Neural cell (in vitro differentiated cells): ENCODE measurements at regions not wholly inside any gene's neighbourhood (a gene's known extent, or its start where the extent isn't known, plus 50 kb on each side); places are given as distances from the start of the nearest gene placed in this dataset.
"Not testable (repeated sequence)": the region's sequence is repeated elsewhere in the genome, so short reads cannot be mapped to it uniquely, and the experiment has no call there.

ENCODE experiments used
- H2AFZ ChIP-seq: fragments of 200-600, 300-800 bp; sonication (generic), shearing (Covaris generic); 2 replicates; pipeline ENCODE4 v1.6.0; 2014; ENCODE audit warnings: low read depth, mild to moderate bottlenecking, antibody characterized with exemption, low read length, moderate library complexity
- H3F3A ChIP-seq: fragments of 200-600 bp; shearing (Covaris generic); 2 replicates; pipeline ENCODE4 v1.6.1; 2016; ENCODE audit warnings: mild to moderate bottlenecking, moderate library complexity, mixed read lengths, antibody characterized with exemption, low read length; ENCODE audit not compliant: insufficient read depth, poor library complexity, severe bottlenecking
- H3K27ac ChIP-seq: fragments of 200-600, 300-800 bp; sonication (generic), shearing (Covaris generic); 2 replicates; pipeline ENCODE4 v1.5.1; 2014; ENCODE audit warnings: mild to moderate bottlenecking, low read length, moderate library complexity
- H3K27me3 ChIP-seq: fragments of 300-800, 200-600 bp; sonication (generic), shearing (Covaris generic); 2 replicates; pipeline ENCODE4 v1.6.0; 2014; ENCODE audit warnings: mild to moderate bottlenecking, low read depth, low read length, moderate library complexity; ENCODE audit not compliant: insufficient read depth
- H3K36me3 ChIP-seq: fragments of 300-800, 200-600 bp; sonication (generic), shearing (Covaris generic); 2 replicates; pipeline ENCODE4 v1.5.1; 2014; ENCODE audit warnings: mild to moderate bottlenecking, antibody characterized with exemption, low read length, moderate library complexity; ENCODE audit not compliant: insufficient read depth
- H3K4me2 ChIP-seq: fragments of 300-800, 200-600 bp; sonication (generic), shearing (Covaris generic); 2 replicates; pipeline ENCODE4 v1.6.0; 2014; ENCODE audit warnings: mild to moderate bottlenecking, low read length
- H3K4me3 ChIP-seq: fragments of 300-800, 200-600 bp; sonication (generic), shearing (Covaris generic); 2 replicates; pipeline ENCODE4 v1.5.1; 2014; ENCODE audit warnings: mild to moderate bottlenecking, low read length, moderate library complexity
- H3K79me2 ChIP-seq: fragments of 200-600 bp; shearing (Covaris generic); replicated peaks from 2 replicates; pipeline ENCODE4 v1.6.0; 2014; ENCODE audit warnings: mild to moderate bottlenecking, low read length, moderate library complexity; ENCODE audit not compliant: insufficient read depth
- H3K9ac ChIP-seq: fragments of 300-800, 200-600 bp; sonication (generic), shearing (Covaris generic); 2 replicates; pipeline ENCODE4 v1.6.1; 2016; ENCODE audit warnings: mild to moderate bottlenecking, low read length, mixed read lengths
- H3K9me2 ChIP-seq: fragments of 200-600 bp; shearing (Covaris generic); 2 replicates; pipeline ENCODE4 v1.6.1; 2016; ENCODE audit warnings: mild to moderate bottlenecking, low read length, mixed read lengths; ENCODE audit not compliant: insufficient read depth
- H3K9me3 ChIP-seq: fragments of 200-600, 300-800 bp; sonication (generic), shearing (Covaris generic); 2 replicates; pipeline ENCODE4 v1.6.1; 2016; ENCODE audit warnings: mild to moderate bottlenecking, mixed run types, low read length, moderate library complexity, mixed read lengths
- H4K20me1 ChIP-seq: fragments of 200-600 bp; shearing (Covaris generic); 2 replicates; pipeline ENCODE4 v1.6.1; 2016; ENCODE audit warnings: mild to moderate bottlenecking, mixed run types; ENCODE audit not compliant: insufficient read depth
- EP300 ChIP-seq: fragments of 450-650 bp; conservative IDR thresholded peaks from 2 replicates; pipeline ENCODE4 v1.6.1; 2014; ENCODE audit warnings: antibody characterized with exemption, mild to moderate bottlenecking, moderate library complexity; ENCODE audit not compliant: poor library complexity, severe bottlenecking
- EZH2 ChIP-seq: fragments of 200-600, 300-800 bp; shearing (Covaris generic), sonication (generic); IDR thresholded peaks from 2 replicates; pipeline ENCODE4 v1.6.1; 2014; ENCODE audit warnings: antibody characterized with exemption, low read length, borderline replicate concordance, mild to moderate bottlenecking; ENCODE audit not compliant: insufficient read depth, poor library complexity, severe bottlenecking
- MXI1 ChIP-seq: fragments of 450-650 bp; conservative IDR thresholded peaks from 2 replicates; pipeline ENCODE4 v1.6.1; 2014; ENCODE audit warnings: antibody characterized with exemption, mild to moderate bottlenecking; ENCODE audit not compliant: poor library complexity, severe bottlenecking
- POLR2AphosphoS5 ChIP-seq: IDR thresholded peaks from 2 replicates; pipeline ENCODE4 v1.6.1; 2012
- RAD21 ChIP-seq: fragments of 450-650 bp; conservative IDR thresholded peaks from 2 replicates; pipeline ENCODE4 v1.6.1; 2014; ENCODE audit warnings: antibody characterized with exemption, mild to moderate bottlenecking, moderate library complexity
- SMC3 ChIP-seq: fragments of 450-650 bp; conservative IDR thresholded peaks from 2 replicates; pipeline ENCODE4 v1.6.1; 2014; ENCODE audit warnings: antibody characterized with exemption, mild to moderate bottlenecking, moderate library complexity; ENCODE audit not compliant: poor library complexity
- TAF1 ChIP-seq: IDR thresholded peaks from 2 replicates; pipeline ENCODE4 v1.6.1; 2012; ENCODE audit warnings: low read depth
- TF ChIP-seq, protein P1 (sequence below): IDR thresholded peaks from 2 replicates; pipeline ENCODE4 v1.6.1; 2012; ENCODE audit warnings: borderline replicate concordance
- TF ChIP-seq, protein P2 (sequence below): fragments of 450-650 bp; IDR thresholded peaks from 2 replicates; pipeline ENCODE4 v1.5.1; 2014; ENCODE audit warnings: antibody characterized with exemption, mild to moderate bottlenecking, moderate library complexity; ENCODE audit not compliant: poor library complexity, severe bottlenecking

DNA sequence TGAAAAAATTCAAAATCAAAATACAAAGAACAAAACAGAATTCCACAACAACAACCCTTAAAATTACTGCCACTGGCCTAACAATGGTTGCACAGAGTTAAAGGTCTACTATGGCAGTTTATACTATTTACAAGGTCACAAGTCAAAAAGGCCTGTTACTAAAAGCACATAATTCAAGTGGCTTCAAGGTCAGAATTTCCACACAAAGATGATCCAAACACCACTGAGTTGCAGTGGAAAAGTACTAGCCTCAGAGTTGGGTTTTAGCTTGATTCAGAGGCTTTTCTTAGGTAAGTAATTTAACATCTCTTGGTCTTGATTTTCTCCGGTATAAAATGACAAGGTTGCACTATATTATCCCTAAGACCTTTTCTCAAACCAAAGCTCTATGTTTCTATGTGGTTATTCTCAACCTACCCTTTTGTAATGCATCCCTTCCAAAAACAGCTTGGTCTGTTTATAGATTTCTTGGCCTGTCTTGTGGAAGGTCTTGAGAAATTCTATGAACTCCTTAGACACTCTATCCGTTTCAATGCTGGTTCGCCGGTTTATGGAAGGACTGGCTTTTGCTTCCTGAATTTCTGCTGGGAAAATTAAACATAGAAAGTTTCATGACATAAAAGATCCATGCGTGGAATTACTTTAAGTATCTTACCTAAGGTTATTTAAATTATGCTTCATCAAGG, 69.5 kb downstream of the MDH2 start:
- H3K79me2 ChIP-seq, H3K36me3 ChIP-seq, H3K27ac ChIP-seq, H3K4me3 ChIP-seq, H3K4me2 ChIP-seq, H3K9ac ChIP-seq, H3K9me2 ChIP-seq, H3K27me3 ChIP-seq, H2AFZ ChIP-seq, H3K9me3 ChIP-seq, H3F3A ChIP-seq, H4K20me1 ChIP-seq: not testable (repeated sequence)

DNA sequence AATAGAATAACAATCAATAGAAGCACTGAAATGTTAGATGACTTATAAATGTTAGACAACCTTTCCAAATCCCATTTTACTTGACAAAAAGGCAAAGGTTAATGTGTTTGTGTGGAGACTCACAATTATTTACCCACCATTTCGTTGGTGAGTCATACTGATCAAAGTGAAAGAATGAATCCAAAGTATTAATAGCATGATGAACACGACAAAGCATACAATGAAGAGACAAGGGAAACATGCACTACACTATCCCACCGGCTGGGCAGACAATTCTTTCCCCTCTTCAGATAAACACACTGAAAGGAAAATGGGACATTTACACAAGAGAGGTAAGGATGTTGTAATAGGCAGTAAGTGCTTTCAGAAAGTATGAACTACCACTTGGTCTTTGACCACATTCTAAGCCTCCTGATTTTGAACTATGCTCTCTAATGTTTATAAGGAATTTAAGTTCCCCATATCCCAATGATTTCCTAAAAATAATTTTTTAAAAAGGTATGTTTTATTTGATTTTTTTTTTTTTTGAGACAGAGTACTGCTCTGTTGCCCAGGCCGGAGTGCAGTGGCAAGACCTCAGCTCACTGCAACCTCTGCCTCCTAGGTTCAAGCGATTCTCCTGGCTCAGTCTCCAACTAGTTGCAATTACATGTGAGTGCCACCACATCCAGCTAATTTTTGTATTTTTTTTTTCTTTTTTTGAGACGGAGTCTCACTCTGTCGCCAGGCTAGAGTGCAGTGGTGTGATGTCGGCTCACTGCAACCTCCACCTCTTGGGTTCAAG, 70.5 kb downstream of the MDH2 start:
- H2AFZ ChIP-seq, H3K9me3 ChIP-seq, H4K20me1 ChIP-seq, H3K9ac ChIP-seq, H3K4me3 ChIP-seq, H3K79me2 ChIP-seq, H3K27ac ChIP-seq, H3K27me3 ChIP-seq, H3K9me2 ChIP-seq, H3F3A ChIP-seq, H3K4me2 ChIP-seq, H3K36me3 ChIP-seq: not testable (repeated sequence)

DNA sequence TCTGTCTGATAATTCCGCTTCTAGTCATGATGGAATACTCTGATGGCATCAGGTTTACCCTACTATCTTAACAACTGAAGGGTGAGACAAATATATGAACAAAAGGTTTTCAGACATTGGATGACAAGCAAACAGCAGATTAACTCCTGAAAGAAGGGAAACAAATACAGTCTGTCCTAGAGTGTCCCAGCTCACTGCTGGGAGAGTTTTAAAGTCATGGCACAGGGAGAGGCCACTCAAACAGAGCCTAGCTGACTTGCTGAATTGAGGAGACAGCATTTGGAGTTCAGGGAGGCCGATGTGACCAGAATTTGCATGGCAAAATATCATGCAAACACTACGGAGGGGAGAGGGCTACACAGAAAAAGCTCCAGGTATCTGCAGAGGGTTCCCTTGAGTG, 73.1 kb downstream of the MDH2 start:
- Histone ChIP-seq H4K20me1 (no peaks in the 10 kb centered on the region), H3K27me3 (no peaks in the 10 kb centered on the region), H3K9me3 (no peaks in the 10 kb centered on the region), H3K4me3 (no peak overlapping the region), H3K79me2 (no peaks in the 10 kb centered on the region), H3K27ac (no peak overlapping the region), H3K9ac (no peak overlapping the region), H3K4me2 (no peak overlapping the region), H3K9me2 (no peaks in the 10 kb centered on the region), H3K36me3 (no peaks in the 10 kb centered on the region), H2AFZ (no peak overlapping the region), H3F3A (no peaks in the 10 kb centered on the region)
- TF ChIP-seq, protein P1, sequence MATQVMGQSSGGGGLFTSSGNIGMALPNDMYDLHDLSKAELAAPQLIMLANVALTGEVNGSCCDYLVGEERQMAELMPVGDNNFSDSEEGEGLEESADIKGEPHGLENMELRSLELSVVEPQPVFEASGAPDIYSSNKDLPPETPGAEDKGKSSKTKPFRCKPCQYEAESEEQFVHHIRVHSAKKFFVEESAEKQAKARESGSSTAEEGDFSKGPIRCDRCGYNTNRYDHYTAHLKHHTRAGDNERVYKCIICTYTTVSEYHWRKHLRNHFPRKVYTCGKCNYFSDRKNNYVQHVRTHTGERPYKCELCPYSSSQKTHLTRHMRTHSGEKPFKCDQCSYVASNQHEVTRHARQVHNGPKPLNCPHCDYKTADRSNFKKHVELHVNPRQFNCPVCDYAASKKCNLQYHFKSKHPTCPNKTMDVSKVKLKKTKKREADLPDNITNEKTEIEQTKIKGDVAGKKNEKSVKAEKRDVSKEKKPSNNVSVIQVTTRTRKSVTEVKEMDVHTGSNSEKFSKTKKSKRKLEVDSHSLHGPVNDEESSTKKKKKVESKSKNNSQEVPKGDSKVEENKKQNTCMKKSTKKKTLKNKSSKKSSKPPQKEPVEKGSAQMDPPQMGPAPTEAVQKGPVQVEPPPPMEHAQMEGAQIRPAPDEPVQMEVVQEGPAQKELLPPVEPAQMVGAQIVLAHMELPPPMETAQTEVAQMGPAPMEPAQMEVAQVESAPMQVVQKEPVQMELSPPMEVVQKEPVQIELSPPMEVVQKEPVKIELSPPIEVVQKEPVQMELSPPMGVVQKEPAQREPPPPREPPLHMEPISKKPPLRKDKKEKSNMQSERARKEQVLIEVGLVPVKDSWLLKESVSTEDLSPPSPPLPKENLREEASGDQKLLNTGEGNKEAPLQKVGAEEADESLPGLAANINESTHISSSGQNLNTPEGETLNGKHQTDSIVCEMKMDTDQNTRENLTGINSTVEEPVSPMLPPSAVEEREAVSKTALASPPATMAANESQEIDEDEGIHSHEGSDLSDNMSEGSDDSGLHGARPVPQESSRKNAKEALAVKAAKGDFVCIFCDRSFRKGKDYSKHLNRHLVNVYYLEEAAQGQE, result no peak
- no peak for TF ChIP-seq EZH2
- TF ChIP-seq, protein P2, sequence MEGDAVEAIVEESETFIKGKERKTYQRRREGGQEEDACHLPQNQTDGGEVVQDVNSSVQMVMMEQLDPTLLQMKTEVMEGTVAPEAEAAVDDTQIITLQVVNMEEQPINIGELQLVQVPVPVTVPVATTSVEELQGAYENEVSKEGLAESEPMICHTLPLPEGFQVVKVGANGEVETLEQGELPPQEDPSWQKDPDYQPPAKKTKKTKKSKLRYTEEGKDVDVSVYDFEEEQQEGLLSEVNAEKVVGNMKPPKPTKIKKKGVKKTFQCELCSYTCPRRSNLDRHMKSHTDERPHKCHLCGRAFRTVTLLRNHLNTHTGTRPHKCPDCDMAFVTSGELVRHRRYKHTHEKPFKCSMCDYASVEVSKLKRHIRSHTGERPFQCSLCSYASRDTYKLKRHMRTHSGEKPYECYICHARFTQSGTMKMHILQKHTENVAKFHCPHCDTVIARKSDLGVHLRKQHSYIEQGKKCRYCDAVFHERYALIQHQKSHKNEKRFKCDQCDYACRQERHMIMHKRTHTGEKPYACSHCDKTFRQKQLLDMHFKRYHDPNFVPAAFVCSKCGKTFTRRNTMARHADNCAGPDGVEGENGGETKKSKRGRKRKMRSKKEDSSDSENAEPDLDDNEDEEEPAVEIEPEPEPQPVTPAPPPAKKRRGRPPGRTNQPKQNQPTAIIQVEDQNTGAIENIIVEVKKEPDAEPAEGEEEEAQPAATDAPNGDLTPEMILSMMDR, result no peak
- no peak for TF ChIP-seq RAD21
- no peak for TF ChIP-seq MXI1
- TF ChIP-seq SMC3, result no peak
- TF ChIP-seq EP300, result no peak
- no peak for TF ChIP-seq POLR2AphosphoS5
- TF ChIP-seq TAF1, result no peak
